ENCODE measurements at regions not wholly inside any gene's neighbourhood (a gene's known extent, or its start where the extent isn't known, plus 50 kb on each side); places are given as distances from the start of the nearest gene placed in this dataset.
A peak's percentile ranks its signal among the peaks of the same experiment; 100 is the strongest.
"Not testable (repeated sequence)": the region's sequence is repeated elsewhere in the genome, so short reads cannot be mapped to it uniquely, and the experiment has no call there.

DNA sequence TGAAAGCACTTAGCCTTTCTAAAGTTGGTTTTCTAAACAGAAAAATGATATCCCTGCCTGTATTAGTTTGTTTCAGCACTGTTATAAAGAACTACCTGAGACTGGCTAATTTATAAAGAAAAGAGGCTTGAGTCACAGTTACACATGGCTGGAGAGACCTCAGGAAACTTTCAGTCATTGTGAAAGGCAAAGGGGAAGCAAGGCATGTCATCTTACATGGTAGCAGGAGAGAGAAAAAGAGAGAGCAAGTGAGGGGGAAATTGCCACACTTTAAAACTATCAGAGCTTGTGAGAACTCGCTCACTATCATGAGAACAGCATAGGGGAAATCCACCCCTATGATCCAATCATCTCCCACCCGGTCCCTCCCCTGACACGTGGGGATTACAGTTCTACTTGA is 64.9 kb downstream of the FAM170A start:
- DNase-seq (ENCODE audit: low spot score): no peak

DNA sequence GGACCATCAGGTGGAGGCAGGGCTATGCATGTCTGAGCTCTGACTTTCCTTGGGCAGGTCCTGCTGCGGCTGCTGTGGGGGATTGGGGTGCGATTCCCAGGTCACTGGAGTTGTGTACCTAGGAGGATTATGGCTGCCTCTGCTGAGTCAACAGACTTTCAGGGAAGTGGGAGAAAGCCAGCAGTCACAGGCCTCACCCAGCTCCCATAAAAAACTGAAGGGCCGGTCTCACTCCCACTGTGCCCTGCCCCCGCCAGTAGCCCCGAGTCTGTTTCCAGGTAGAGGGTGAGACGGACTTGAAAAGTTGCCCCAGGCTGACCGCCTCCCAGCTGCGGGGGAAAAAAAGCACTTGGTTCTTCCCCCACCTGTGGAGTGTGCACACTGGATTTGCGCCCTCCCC is 76.7 kb downstream of the FAM170A start:
- DNase-seq (ENCODE audit: low spot score): no peak

DNA sequence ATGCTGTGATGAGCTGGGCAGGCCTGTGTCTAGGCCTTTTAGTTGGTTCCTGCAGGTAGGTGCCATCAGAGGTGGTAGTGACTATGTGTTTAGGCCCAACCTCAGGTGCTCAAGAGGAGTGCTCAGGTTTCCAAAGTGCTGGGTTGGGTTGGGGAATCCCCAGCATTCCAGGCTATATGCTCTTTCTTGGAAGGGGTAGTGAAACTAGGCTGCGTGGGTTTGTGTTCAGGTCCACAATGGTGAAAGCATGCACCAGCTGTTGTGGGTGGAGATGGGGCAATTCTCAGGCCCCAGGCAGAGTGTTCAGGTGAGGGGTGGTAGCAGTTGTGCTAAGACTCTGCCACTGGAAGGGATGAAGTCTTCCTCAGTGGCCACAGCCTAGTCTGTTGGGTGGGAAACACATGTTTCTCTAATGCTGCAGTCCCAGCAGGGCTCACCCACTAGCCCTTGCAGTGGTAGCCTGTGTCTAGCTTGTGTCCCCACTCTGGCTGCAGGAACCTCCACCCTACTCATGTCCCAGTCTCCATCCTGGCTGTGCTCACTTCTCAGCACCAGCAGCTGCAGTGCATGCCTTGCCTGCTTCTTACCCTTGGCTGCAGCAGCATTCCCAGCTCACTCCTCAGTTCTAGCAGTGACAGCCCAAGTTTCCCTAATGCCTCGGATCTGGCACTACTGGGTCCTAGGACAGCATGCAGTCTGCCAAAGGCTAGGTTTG is 78.9 kb downstream of the FAM170A start:
- DNase-seq (ENCODE audit: low spot score): no peak

DNA sequence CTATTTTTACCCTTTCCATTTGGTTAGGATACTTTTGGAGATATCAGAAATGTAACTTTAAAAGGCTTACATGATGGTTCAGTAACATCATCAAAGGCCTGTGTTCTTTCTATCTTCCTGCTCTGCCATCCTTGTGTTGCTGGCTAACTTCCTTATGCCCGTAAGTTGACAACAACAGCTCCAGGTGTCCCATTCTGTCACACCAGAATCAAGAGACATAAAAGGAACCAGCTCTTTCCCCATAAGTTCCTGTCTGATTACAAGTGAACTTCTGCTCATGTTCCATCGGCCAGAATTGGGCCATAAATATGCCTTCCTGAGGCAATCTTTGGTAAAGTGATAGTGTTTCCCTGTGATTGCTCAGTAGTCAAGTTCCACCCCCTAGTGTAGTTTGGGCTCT is 92.4 kb downstream of the FAM170A start:
- no peak for DNase-seq (ENCODE audit: low spot score)

DNA sequence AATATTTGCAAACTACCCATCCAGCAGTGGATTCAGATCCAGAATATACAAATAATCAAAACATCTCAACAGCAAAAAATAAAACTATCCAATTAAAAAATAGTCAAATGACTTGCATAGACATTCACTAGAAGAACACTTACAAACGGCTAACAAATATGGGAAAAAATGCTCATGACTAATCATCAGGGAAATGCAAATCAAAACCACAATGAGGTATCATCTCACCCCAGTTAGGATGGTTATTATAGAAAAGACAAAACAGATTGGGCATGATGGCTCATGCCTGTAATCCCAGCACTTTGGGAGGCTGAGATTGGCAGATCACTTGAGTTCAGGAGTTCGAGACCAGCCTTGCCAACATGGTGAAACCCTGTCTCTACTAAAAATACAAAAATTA is 95.9 kb downstream of the FAM170A start:
- not testable (repeated sequence) for DNase-seq (ENCODE audit: low spot score)

DNA sequence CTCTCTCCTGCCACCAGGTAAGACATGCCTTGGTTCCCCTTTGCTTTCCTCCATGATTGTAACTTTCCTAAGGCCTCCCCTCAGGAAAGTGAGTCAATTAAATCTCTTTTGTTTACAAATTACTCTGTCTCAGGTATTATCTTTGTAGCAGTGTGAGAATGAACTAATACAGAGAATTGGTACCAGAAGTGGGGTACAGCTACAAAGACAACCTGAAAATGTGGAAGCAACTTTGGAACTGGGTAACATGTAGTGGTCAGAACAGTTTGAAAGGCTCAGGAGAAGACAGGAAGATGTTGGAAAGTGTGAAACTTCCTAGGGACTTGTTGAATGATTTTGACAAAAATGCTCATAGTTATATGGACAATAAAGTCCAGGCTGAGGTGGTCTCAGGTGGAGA is 97.2 kb downstream of the FAM170A start:
- no peak for DNase-seq (ENCODE audit: low spot score)

DNA sequence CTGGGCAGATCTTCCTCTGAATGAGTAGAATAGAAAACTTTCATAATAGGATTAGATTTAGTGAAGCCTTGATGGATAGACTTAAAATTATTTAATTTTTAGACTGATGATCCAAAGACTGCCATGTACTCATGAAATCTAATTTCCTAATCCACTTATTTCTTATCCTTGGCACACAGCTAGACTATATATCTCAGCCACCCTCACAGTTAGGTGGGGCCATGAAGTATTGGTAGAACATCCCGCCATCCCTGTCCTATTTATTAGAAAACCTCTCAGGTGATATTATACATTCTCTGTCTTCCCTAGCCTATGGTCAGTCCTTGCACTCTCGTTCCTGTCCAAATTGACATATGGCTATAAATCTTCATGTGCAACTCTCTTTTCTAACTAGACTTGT is 110.9 kb downstream of the FAM170A start:
- DNase-seq (ENCODE audit: low spot score): no peak

DNA sequence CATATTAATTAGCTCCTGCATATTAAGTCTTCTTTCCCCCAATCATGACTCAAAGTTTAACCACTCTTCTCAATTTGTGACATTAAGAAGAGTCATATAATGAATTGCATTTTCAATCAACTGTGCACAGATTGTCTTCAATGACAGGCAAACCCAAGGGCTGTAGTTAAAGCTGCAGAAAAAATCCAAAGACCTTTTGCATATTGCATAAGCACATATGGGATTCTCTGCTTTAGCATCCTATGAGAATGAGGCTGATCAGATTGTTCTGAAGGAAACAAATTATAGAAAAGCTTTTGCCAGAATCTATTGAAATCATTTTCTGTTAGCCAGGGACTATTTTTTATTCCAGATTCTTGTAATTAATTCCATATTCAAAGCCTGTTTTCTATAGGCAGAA is 112.3 kb downstream of the FAM170A start:
- no peak for DNase-seq (ENCODE audit: low spot score)

DNA sequence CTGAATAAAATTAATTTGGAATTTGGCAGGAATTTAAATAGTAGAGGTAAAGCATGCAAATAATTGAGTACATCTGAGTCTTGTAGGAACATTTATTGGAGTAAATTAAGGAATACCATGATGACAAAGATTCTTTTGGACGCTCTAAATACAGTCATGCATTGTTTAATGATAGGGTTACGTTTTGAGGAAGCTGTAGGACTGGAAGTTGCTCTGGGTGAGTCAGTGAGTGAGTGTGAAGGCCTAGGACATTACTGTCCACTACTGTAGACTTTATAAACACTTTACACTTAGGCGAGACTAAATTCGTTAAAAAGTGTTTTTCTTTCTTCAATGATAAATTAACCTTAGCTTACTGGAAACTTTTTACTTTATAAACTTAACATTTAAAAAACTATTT is 113.0 kb downstream of the FAM170A start:
- DNase-seq (ENCODE audit: low spot score): no peak

DNA sequence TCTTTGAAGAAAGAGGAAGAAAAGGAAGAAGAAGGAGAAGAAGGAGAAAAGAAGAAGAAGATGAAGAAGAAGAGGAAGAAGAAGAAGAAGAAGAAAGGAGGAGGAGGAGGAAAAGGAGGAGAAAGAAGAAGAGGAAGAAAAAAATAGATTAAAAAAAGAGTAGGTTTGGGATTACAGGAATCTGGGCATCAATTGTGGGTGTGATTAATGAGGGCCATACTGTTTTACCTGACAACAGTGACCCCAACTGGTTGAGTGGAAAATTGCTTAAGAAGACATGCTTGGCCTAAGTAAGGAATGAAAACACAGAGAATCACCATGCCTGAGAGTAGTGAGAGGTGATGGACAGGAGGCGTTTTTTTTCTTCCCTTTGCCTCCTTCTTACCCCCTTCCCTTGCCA is 114.6 kb downstream of the FAM170A start:
- DNase-seq (ENCODE audit: low spot score): peak; percentile 37

DNA sequence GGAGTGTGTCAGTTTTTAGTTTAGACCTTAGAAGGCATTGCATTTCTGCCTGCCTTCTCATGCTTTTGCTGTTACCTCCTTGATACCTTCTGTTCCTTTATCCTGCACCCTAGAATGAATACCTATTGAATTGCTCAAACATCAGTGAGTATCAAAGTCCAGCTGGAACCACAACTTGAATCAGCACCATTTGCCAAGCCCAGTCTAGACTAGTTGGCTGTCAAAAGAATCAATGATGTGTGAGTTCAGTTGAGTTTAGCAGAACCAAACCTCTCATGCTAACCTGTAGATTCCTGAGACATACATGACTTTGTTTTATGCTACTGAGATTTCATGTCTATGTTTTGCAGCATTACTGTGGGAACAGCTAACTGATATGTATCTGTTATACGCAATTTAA is 116.6 kb downstream of the FAM170A start:
- DNase-seq (ENCODE audit: low spot score): no peak

DNA sequence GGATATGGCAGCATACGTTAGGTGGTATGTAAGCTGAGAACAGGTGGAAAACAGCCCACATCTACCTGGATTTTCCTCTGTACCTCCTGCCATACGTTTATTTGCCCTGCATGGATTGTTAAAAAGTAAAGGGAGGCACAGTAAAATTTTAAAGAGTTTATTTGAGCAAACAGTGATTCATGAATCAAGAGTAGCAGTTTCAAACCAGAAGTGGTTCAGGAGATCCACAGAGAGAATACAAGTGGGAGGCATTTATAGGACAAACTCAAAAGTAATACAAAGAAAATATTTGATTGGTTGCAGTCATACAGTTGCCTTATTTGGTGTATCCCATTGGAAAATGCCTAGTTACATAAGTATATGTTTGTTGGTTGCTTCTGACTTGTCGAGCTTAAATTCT is 117.6 kb downstream of the FAM170A start:
- no peak for DNase-seq (ENCODE audit: low spot score)

DNA sequence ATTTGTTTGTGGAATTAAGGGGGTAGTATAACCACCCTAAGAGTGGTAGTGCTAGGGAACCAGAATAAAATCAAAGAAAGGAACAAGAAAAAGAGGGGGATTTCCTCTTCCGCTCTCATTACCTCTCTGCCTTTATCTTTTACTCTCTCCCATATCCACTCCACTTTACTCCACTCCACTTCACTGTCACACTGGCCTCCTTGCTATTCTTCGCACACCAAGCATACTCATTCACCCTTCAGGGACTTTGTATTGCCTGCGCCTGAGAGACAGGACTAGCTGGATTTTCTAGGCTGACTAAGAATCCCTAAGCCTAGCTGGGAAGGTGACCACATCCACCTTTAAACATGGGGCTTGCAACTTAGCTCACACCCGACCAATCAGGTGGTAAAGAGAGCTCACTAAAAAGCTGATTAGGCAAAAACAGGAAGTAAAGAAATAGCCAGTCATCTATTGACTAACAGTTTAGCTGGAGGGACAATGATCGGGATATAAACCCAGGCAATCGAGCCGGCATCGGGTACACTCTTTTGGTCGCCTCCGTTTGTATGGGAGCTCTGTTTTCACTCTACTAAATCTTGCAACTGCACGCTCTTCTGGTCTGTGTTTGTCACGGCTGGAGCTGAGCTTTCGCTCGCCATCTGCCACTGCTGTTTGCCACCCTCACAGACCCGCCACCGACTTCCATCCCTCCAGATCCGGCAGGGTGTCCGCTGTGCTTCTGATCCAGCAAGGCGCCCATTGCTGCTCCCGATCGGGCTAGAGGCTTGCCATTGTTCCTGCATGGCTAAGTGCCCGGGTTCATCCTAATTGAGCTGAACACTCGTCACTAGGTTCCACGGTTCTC is 121.8 kb downstream of the FAM170A start:
- no peak for DNase-seq (ENCODE audit: low spot score)

DNA sequence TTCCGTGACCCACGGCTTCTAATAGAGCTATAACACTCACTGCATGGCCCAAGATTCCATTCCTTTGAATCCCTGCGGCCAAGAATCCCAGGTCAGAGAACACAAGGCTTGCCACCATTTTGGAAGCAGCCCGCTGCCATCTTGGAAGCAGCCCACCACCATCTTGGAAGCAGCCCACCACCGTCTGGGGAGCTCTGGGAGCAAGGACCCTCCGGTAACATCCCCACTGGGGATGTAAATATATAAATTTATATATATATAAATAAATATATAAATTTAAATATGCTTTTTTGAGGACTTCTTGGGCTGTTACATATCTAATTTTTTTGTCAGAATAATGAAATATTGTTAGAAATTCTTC is 122.4 kb downstream of the FAM170A start:
- DNase-seq (ENCODE audit: low spot score): no peak

DNA sequence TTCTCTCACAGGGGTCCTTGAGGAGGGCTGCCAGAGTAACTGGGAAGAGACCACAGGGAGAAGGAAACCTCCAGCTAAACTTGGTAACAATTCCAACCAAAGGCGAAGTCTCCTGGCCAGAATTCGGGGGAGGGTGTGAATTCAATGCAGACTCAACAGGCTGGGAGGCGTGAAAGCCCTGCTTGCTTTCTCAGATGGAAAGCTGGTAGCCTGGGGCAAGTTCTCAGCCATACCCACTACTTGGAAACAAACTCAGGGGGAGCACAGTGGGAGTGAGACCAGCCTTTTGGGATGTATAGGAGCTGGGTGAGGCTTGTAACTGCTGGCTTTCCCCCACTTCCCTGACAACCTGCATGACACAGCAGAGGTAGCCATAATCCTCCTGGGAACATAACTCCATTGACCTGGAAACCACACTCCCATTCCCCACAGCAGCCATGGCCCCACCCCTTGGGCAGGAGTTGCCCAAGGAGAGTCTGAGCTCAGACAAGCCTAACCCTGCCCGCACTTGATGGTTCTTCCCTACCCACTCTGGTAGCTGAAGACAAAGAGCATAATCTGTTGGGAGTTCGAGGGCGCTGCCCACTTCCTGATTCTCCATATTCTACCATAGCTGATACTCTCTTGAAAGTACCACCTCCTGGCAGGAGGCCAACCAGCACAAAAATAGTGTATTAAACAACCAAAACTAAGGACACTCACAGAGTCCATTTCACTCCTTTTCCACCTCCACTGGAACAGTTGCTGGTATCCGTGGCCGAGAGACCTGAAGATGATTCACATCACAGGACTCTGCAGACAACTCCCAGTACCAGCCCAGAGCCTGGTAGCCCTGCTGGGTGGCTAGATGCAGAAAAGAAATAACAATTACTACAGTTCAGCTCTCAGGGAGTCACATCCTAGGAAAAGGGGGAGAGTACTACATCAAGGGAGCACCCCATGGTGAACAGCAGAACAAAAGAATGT is 123.8 kb downstream of the FAM170A start:
- no peak for DNase-seq (ENCODE audit: low spot score)

DNA sequence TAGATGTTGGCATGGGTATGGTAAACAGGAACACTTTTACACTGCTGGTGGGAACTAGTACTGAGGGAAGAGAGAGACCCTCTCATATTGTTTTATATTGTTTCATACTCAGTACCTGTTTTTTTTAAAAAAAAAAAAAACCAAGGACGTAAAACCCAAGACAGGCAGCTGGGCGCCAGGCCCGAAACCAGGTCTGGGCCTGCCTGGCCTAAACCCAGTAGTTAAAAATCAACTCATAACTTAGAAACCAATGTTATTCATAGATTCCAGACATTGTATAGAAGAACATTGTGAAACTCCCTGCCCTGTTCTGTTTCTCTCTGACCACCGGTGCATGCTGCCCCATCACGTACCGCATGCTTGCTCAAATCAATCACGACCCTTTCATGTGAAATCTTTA is 125.5 kb downstream of the FAM170A start:
- DNase-seq (ENCODE audit: low spot score): not testable (repeated sequence)

DNA sequence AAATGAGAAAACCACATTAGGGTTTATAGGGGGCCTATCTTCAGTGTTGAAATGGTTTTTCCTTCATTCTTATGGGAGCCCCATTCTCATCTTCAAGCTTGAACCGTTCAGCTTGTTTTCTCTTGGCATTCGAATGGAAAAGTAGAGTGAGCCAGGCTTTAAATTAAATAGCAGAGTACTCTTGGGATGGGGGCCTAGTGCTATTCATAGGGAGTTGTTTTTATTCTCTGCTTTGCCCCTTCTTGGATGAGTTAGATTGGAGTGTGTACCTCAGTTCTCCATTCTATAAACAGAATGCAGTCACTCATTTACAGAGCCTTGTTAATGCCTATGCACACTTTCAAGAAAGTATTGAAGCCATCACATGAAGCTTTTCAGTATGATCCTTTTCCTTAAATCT is 127.9 kb downstream of the FAM170A start:
- no peak for DNase-seq (ENCODE audit: low spot score)

DNA sequence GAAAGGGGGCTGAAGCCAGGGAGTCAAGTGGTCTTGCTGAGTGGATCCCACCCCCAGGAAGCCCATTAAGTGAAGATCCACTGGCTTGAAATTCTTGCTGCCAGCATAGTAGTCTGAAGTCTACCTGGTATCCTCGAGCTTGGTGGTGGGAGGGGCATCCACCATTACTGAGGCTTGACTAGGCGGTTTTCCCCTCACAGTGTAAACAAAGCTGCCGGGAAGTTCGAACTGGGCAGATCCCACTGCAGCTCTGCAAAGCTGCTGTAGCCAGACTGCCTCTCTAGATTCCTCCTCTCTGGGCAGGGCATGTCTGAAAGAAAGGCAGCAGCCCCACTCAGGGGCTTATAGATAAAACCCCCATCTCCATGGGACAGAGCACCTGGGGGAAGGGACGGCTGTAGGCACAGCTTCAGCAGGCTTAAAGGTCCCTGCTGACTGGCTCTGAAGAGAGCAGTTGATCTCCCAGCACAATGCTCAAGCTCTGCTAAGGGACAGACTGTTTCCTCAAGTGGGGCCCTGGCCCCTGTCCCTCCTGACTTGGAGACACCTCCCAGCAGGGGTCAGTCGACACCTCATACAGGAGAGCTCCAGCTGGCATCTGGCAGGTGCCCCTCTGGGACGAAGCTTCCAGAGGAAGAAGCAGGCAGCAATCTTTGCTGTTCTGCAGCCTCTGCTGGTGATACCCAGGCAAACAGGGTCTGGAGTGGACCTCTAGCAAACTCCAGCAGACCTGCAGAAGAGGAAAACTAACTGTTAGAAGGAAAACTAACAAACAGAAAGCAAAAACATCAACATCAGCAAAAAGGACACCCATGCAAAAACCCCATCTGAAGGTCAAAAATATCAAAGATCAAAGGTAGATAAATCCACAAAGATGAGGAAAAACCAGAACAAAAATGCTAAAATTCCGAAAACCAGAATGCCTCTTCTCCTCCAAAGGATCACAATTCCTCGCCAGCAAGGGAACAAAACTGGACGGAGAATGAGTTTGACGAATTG is 140.6 kb downstream of the FAM170A start:
- DNase-seq (ENCODE audit: low spot score): not testable (repeated sequence)

DNA sequence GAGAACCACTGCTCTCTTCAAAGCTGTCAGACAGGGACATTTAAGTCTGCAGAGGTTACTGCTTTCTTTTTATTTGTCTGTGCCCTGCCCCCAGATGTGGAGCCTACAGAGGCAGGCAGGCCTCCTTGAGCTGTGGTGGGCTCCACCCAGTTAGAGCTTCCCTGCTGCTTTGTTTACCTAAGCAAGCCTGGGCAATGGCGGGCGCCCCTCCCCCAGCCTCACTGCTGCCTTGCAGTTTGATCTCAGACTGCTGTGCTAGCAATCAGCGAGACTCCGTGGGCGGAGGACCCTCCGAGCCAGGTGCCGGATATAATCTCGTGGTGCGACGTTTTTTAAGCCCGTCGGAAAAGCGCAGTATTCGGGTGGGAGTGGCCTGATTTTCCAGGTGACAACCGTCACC is 150.8 kb downstream of the FAM170A start:
- not testable (repeated sequence) for DNase-seq (ENCODE audit: low spot score)

DNA sequence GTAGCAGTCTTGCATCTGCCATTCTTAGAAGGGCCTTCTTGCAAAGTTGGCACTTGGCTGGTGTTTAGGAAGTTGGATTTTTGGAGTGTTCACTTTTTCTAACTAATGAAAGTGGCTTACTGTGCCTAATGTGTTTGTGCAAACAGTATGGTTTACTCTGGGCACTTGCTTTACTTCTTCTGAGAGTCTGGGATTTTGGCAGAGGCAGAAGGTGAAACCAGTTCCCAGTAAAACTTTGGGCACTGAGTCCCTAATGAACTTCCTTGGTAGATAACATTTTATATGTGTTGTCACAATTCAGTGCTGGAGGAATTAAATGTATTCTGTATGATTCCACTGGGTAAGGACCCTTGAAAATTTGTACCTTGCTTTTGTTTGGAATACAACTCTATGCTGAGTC is 155.7 kb downstream of the FAM170A start:
- DNase-seq (ENCODE audit: low spot score): no peak

DNA sequence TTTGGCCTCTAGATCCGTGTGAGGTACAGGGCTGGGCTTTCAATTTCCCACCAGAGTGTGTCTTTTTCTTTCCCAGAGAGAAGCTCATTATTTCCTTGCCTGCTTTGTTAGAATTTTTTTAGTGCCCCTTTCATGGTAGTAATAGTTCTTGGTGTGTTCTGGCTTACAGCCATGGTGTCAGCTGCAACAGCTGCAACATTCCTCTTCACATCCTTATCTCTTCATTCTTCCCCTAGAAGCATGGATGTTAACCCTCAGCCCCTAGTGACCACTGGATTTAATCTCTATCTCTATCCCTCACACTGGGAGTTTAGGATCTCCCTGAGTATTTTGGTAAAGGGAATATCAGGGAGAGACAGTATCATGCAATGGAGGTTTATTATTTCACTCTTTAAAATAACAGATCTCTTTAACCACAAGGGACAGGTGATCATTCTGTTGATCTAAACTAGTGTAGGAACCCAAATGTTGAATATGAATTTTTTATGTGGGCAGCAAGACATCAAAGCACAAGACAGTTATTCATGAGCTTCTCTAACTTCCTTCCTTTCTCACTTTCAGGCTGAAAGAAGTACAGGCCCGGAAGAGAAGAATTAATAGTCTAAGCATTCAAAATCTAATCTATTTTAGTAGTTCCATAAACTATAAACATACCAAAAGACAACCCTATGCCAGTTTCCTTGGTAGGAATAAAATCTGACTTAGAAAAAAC is 160.2 kb downstream of the FAM170A start:
- no peak for DNase-seq (ENCODE audit: low spot score)
